HG02678 (cell line): ENCODE measurements at regions not wholly inside any gene's neighbourhood (a gene's known extent, or its start where the extent isn't known, plus 50 kb on each side); places are given as distances from the start of the nearest gene placed in this dataset.
"Not testable (repeated sequence)": the region's sequence is repeated elsewhere in the genome, so short reads cannot be mapped to it uniquely, and the experiment has no call there.

ENCODE experiments used
- ATAC-seq: cut with Tn5 transposase; IDR thresholded peaks from one replicate; pipeline ENCODE4 v1.9.1; 2021; ENCODE audit warnings: mild to moderate bottlenecking, moderate library complexity; ENCODE audit not compliant: unreplicated experiment

- no peak for ATAC-seq
Measured at GRCh38 chr5:82959466-82959865, 117.7 kb downstream of the TMEM167A start.

- ATAC-seq, result no peak
Measured at GRCh38 chr5:82956600-82956999, 120.6 kb downstream of the TMEM167A start.

GRCh38 chr5:82952326-82952725 lies 124.9 kb downstream of the TMEM167A start:
- ATAC-seq, result no peak

GRCh38 chr5:82944267-82944666 lies 132.9 kb downstream of the TMEM167A start:
- not testable (repeated sequence) for ATAC-seq

- ATAC-seq, result peak; percentile 54
Measured at GRCh38 chr5:82942083-82942881, 134.9 kb downstream of the TMEM167A start.

DNA sequence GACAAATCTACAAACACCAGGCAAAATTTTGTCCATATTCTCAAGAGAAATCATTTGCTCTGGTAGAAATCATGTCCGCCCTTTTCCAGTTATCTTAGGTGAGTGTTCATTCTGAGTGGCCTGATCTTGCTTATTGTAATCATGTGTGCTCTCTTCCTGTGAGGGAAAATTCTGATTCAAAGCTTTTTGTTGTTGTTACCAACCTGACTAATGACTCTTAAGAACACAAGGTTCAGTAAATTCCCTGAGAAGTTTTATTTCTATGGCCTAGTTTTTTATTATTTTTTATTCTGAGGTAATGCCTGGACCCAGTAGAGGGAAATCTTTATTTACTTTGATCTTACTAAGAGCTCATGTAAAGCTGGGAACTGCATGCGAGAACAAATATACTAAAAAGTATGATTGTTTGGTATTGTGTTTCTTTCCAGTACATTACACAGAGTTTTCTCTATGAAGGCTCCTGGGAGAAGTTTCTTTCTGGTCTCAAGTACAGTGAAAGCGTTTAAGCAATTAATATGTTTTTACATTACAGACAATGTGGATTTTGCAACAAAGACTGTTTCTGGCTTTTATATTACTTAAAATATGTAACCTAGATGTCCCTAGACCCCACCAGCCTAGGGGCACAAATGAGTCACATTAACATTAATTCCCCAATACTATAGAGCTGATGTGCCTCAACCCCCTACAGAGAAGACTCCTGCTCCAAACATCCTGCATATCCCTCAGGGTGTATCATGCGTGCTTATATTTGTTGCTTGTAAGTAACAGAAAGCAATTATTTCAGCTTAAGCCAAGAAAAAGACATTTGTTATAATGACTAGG lies 138.1 kb downstream of the TMEM167A start:
- no peak for ATAC-seq

DNA sequence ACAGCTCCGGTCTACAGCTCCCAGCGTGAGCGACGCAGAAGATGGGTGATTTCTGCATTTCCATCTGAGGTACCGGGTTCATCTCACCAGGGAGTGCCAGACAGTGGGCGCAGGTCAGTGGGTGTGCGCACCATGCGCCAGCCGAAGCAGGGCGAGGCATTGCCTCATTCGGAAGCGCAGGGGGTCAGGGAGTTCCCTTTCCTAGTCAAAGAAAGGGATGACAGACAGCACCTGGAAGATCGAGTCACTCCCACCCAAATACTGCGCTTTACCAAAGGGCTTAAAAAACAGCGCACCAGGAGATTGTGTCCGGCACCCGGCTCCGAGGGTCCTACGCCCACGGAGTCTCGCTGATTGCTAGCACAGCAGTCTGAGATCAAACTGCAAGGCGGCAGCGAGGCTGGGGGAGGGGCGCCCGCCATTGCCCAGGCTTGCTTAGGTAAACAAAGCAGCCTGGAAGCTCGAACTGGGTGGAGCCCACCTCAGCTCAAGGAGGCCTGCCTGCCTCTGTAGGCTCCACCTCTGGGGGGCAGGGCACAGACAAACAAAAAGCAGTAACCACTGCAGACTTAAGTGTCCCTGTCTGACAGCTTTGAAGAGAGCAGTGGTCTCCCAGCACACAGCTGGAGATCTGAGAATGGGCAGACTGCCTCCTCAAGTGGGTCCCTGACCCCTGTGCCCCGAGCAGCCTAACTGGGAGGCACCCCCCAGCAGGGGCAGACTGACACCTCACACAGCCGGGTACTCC lies 144.5 kb downstream of the TMEM167A start:
- ATAC-seq, result not testable (repeated sequence)

DNA sequence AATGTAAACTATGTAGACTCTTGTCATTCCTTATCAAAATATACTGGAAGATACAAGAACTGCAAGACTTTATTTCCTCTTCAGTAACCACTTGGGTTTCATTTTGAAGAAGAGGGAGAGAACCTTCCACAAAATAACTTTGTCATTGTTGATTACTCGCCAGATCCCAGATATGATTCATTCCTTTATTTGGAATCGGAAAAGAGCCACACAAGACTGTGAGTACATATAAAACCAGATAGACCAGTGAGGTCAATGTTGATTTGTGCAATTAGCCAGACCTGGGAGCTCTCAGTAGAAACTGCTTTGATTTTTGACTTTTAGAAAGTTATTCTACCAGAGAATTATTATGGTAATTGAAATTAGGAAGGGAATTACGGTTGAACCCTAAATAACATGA lies 146.1 kb downstream of the TMEM167A start:
- no peak for ATAC-seq

- no peak for ATAC-seq
Measured at GRCh38 chr5:82925061-82925411, 152.2 kb downstream of the TMEM167A start.

- ATAC-seq, result no peak
Measured at GRCh38 chr5:82924226-82925060, 152.8 kb downstream of the TMEM167A start.

DNA sequence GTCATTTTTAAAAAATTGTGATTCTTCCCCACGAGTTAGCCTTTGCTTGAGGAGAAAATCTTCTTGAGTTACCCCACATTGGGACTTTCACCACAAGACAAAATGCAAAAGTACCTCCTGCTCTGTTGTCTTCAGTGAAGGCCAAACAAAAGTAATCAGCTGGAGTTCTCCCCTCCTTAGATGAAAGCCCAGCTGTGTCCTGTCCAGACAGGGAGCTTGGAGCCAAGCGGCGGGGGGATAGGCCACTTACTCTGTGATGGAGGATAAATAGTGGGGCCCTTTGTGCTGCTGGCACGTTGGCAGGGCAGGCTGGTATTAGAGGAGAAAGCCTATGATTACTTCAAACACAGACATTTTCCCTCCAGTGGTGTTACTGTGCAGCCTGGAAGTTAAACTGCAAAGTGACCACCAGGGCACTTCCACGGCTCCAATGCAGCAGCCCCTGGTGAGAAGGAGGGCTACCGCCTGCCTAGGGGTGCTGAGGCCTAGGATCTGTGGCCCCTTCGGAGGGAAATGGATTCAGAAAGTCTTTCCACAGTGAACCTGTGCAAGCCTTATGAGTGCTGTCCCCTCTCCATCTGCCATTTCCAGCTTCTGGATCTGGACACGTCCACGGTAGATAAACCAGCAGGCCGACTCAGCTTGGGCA lies 155.0 kb downstream of the TMEM167A start:
- ATAC-seq, result no peak

DNA sequence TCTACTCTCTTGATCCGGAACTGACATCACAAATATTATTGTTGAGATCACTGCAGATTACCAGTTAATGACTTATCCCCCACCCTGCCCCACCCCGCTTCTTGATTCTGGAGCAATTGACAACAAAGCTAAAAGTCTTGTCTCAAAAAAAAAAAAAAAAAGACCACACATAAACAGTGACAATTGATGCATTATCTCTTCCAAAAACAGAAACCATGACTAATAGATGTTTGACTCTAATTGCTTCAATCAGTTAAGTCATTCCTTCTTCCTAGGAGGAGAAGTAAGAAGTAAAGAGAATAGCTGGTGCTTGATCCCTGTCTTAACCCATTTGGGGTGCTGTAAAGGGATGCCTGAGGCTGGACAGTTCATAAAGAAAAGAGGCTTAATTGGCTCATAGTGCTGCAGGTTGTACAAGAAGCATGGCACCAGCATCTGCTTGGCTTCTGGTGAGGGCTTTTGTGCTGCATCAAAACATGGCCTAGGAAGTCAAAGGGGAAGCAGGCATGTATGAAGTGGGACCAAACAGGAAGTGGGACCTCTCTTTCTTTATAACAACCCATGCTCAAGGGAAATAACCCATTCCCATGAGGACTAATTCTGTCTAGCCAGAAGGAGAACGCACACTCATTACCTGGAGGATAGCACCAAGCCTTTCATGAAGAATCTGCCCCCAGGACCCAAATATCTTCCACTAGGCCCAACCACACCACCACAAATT lies 158.7 kb downstream of the TMEM167A start:
- no peak for ATAC-seq

DNA sequence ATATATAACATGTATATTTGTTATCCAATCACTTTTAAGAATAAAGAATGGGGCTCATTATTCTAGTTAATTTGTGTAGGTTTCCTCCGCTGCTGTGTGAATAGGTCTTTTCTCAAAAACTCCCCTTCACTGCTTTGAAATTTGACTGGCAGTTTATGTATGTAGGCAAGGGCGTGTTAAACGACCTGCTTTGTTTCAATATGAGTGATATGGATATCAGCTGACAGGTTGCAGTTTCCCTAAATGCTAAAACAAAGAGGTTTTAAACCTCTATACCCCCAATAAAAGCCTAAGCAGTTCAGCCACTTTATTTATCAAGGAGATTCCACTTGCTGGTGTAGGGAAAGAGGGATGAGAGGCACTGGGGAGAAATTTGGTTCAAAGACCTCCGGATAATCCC lies 159.6 kb downstream of the TMEM167A start:
- peak; percentile 72 for ATAC-seq

- no peak for ATAC-seq
Measured at GRCh38 chr5:82913971-82914370, 163.2 kb downstream of the TMEM167A start.

DNA sequence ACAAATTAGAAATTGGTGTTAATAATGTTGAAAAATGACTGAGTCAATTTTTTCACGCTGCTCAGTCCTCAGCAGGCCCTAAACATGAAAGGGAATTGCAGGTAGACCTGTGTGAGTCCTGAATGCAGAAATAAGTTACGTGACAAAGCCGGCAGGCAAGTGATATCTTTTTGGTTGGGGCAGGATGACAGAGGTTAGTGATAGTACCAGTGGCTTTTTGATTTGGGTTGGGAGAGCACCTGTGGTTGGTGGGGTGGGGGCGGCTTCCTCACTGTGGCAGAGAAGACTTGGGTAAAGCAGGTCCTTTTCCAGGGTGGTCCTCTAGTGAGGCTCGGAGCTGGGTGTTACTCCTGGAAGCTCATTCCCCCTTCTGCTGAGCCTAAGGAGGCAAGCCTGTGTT lies 164.7 kb downstream of the TMEM167A start:
- ATAC-seq, result no peak

DNA sequence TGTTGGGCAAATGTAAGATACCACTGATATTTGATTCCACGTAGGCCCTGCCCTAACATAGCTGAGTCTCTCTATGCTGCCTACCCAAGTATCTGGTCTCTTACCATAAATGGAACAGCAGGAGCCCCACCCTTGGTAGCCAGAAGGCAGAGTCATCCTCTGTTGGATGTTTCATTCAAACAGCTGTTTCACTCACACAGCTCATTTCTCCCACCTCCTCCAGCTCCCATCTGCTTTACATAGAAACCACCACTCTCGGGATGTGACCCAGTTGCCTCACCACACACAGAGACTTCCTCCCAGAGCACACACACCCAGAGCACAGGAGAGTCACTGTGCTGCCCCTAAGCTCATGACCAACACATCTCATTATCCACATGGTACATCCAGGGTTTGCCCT lies 165.3 kb downstream of the TMEM167A start:
- ATAC-seq, result no peak

DNA sequence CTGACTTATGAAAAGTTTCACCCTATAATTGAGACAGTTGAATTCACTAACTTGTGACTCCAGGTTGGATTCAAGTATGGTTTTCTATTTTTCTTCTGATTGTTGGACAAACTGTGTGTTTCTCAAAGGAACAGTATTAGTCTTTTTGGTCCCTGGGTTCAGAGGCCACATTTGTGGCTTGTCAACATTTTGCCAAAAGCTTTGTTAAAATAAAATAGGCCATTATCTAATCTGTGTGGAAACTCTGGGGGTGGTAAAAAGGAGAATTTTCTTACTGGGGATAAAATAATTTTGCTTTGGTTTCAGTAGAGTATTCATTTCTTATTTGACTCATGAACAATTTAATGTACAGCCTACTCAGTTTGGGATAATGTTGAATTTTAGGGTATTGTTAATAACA lies 166.3 kb downstream of the TMEM167A start:
- no peak for ATAC-seq

GRCh38 chr5:82910491-82910890 lies 166.7 kb downstream of the TMEM167A start:
- ATAC-seq, result no peak

DNA sequence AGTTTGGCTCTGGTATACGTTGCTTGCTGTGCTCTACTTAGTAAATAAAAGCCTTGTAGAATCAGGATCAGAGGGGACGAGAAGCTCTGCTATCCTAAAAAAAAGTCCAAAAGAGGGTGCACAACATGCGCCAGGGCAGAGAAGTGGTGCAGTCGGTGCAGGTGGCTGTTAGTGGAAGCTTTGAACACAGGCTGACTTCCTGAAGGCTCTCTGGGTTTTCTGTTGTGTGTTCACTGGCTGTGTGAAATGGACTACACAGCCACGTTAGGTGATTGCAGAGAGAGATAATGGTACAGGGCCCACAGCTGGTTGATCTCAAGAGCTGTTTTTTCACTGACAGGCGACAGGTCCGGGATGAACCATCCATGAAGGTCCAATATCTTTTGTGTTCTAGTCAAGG lies 167.4 kb downstream of the TMEM167A start:
- no peak for ATAC-seq
